Ishikawa (cell line): ENCODE measurements at regions not wholly inside any gene's neighbourhood (a gene's known extent, or its start where the extent isn't known, plus 50 kb on each side); places are given as distances from the start of the nearest gene placed in this dataset.

Experiments used
- MAX ChIP-seq: IDR thresholded peaks from 2 replicates; pipeline ENCODE4 v1.6.1; 2012
- RAD21 ChIP-seq: IDR thresholded peaks from 2 replicates; pipeline ENCODE4 v1.6.1; 2012; ENCODE audit warnings: low read depth
- REST ChIP-seq: IDR thresholded peaks from 2 replicates; pipeline ENCODE4 v1.6.1; 2012; ENCODE audit warnings: low read depth, mild to moderate bottlenecking
- TAF1 ChIP-seq: IDR thresholded peaks from 2 replicates; pipeline ENCODE4 v1.6.1; 2012; ENCODE audit warnings: low read depth, mild to moderate bottlenecking

- TF ChIP-seq TAF1 (no peak), RAD21 (no peak), REST (no peak), MAX (no peak)
Observed at GRCh38 chr6:133160536-133160935, 80.6 kb upstream of the EYA4 start.
